ENCODE measurements at regions not wholly inside any gene's neighbourhood (a gene's known extent, or its start where the extent isn't known, plus 50 kb on each side); places are given as distances from the start of the nearest gene placed in this dataset.
A peak's percentile ranks its signal among the peaks of the same experiment; 100 is the strongest.
"Not testable (repeated sequence)": the region's sequence is repeated elsewhere in the genome, so short reads cannot be mapped to it uniquely, and the experiment has no call there.

DNA sequence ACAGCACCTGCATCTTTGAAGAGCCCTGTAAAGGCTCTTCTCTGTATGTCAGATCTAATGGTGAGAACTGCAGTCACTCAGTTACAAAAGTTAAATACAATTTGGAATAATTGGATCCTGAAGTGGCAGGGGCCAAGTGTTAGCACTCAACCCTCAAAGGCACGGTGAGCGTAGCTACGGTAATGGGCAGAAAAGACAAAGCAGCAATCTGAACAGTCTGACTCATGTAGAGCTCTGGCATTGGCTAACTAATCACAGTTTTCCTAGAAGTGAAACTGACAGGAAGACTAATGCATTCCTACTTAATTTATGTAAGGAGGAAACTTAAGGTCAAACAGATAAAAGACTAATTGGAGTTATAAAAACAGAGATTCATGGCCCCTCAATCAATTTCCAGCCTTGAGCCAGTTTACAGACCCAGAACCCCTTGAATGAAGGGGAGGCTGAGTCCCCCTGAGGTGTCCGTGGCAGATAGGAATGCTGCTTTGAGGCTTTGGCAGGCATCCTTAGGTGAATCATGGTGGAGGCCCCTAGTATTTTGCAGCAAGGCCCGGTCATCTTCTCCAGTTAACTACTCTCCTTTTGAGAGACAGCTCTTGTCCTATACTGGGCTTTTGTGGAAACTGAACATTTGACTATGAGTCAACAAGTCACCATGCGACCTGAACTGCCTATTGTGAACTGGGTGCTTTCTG is 450.7 kb downstream of the ZNF33B start:
- not testable (repeated sequence) for DNase-seq

DNA sequence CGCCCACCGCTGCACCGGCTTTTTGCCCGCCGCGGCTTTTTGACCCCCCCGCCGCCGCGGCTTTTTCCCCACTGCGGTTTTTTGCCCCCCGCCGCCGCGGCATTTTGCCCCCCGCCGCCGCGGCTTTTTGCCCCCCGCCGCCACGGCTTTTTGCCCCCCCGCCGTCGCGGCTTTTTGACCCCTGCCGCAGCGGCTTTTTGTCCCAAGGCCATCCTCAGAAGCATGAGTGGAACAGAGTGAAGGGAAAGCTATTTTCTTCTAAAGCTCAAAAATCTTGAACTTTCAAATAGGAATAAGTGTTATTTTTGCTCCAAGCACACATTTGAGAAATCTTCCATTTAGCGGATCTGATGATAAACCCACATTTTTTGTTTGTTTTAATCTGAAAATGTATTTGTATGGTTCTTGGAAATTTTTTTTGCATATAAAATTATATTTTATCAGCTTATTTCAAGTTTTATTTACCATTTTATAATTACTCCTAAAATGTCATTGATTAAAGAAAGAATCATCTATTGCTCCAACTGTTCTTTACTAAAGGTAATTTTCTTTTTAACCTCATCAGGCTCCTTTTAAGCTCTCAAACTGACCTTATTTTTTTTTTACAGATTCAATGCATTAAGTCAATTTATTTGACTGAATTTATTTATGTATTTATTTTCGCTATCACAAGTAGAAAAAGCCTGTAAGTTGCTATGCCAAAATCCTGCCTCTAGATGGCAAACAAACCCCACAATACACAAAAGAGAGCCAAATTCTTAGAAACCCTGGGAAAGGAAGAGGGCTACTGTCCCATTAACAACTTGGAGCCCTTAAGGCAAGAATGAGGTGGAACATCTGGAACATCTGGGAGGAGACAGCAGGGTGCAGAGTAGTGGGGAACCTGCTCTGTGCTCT is 460.3 kb downstream of the ZNF33B start:
- DNase-seq, result peak; percentile 26

DNA sequence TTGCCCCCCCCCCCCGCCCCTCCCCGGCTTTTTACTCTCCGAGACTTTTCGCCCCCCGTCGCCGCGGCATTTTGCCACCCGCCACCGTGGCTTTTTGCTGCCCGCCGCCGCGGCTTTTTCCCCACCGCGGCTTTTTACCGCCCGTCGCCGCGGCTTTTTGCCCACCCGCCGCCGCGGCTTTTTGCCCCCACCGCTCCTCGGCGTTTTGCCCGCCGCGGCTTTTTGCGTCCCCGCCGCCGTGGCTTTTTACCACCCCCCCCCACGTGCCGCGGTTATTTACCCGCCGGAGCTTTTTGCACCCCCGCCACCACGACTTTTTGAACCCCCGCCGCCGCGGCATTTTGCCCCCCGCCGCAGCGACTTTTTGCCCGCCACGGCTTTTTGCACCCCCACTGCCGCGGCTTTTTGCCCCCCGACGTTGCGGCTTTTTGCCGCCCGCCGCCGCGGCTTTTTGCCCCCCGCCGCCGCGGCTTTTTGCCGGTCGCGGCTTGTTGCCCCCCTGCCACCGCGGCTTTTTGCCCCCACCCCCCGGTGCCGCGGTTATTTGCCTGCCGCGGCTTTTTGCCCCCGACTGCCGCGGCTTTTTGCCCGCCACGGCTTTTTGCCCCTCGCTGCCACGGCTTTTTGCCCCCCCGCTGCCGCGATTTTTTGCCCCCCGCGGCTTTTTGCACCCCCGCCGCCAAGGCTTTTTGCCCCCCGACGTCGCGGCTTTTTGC is 461.1 kb downstream of the ZNF33B start:
- DNase-seq, result no peak

DNA sequence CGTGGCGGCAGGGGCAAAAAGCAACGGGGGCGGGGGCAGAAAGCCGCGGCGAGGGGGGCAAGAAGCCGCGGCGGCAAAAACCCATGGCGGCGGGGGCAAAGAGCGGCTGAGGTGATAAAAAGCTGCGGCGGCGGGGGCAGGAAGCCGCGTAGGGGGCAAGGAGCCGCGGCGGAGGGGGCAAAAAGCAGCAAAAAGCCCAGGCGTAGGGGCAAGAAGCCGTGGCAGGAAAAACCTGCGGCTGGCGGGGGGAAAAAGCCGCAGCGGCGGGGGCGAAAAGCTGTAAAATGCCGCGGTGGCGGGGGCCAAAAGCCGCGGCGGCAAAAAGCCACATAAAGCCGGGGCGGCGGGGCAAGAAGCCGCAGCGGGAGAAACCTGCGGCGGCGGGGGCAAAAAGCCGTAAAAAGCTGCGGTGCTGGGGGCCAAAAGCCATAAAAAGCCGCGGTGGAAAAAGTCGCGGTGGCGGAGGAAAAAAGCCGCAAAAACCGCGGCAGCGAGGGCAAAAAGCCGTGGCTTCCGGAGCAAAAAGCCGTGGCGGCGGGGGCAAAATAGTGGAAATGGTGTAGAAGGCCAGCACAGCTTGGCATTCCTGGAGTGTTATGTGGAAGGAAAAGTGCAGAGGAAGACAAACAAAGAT is 487.8 kb downstream of the ZNF33B start:
- no peak for DNase-seq

DNA sequence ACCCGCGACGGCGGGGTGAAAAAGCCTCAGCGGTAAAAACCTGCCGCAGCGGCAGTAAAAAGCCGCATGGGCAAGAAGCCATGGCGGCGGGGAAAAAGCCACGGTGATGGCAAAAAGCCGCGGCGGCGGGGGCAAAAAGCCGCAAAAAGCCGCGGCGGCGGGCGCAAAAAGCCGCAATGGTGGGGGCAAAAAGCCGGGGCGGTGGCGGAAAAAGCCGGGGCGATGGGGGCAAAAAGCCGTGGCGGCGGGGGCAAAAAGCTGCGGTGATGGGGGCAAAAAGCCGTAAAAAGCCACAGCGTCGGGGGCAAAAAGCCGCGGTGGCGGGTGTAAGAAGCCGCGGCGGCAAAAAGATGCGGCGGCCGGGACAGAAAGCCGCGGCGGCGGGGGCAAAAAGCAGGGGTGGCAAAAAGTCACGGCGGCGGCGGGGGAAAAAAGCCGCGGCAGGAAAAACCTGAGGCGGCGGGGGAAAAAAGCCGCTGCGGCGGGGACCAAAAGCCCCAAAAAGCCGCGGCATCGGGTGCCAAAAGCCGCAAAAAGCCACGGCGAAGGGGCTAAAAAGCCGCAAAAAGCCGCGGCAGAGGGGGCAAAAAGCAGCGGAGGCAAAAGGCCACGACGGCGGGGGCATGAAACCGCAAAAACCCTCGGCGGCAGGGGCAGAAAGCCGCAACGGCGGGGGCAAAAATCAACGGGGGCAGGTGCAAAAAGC is 488.5 kb downstream of the ZNF33B start:
- no peak for DNase-seq

DNA sequence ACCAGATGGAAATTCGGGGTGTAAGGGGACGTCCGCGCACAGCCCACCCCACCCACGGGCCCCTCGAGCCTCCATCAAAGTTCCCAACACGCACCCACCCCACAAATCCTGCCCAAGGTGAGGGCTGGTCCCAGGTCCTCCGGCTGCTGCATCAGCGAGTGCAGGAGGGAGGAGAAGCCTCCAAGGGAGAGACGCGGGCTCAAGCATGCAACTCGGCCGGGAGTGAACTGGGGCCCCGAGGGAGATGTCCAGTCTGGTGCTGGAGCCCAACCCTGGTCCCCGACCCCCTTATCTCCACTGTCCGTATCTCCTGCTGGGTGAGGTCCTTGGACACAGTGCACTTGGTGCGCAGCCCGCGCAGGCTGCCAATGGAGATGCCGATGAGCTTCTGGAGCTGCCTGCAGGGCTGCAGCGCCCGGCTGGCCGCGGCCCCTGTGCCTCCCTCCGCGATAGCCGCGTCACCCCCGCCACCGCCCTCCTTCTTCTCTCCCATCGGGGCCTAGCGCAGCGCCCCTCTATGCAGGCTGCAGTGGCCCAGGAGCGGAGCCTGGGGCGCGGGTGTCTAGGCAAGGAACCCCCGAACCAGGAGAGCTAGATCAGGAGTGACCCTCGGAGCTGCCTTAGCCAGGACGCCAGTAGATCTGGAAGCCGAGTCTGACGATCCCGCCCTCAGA is 489.2 kb downstream of the ZNF33B start:
- DNase-seq, result peak; percentile 0

DNA sequence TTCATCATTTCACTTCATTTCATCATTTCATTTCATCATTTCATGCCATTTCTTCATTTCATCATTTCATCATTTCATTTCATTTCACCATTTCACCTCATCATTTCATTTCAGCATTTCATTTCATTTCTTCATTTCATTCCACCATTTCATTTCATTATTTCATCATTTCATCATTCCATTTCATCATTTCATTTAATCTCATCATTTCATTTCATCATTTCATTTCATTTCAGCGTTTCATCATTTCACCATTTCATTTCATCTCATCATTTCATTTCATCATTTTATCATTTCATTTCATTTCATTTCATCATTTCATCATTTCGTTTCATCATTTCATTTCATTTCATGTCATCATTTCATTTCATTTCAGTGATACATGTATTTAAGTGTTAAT is 492.2 kb downstream of the ZNF33B start:
- DNase-seq, result not testable (repeated sequence)

DNA sequence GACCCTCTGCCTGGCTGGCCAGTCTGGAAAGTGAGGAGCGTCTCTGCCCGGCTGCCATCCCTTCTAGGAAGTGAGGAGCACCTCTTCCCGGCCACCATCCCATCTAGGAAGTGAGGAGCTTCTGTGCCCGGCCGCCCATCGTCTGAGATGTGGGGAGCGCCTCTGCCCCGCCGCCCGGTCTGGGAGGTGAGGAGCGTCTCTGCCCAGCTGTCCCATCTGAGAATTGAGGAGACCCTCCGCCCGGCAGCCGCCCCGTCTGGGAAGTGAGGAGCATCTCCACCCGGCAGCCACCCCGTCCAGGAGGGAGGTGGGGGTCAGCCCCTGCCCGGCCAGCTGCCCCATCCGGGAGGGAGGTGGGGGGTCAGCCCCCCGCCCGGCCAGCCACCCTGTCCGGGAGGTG is 500.3 kb downstream of the ZNF33B start:
- not testable (repeated sequence) for DNase-seq

DNA sequence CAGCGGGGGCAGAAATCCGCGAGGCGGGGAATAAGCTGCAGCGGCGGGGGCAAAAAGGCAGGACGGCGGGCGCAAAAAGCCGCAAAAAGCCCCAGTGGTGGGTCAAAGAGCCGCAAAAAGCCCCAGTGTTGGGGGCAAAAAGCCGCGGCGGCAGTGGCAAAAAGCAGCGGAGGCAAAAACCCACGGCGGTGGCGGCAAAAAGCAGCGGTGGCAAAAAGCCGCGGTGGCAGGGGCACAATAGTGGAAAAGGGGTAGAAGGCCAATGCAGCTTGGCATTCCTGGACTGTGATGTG is 525.3 kb downstream of the ZNF33B start:
- no peak for DNase-seq

DNA sequence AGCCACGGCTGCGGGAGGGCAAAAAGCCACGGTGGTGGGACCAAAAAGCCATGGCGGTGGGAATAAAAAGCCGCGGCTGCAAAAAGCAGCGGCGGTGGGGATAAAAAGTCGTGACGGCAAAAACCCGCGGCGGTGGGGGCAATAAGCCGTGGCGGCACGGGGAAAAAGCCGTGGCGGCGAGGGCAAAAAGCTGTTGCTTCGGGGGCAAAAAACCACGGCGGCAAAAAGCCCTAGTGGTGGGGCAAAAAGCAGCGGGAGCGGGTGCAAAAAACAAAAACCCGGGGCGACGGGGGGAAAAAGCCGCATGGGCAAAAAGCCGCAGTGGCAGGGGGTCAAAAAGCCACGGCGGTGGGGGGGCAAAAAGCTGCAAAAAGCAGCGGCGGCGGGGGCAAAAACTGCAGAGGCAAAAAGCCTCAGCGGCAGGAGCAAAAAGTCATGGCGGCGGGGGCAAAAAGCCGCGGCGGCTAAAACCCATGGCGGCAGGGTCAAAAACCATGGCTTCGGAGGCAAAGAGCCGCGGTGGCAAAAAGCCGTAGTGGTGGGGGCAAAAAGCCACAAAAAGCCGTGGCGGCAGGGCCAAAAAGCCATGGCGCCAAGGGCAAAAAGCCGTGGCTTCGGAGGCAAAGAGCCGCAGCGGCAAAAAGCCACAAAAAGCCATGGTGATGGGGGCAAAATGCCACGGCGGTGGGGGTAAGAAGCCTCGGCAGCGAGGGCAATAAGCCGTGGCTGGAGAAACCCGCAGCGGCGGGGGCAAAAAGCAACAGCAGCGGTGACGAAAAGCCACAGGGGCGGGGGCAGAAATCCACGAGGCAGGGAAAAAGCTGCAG is 525.8 kb downstream of the ZNF33B start:
- no peak for DNase-seq

DNA sequence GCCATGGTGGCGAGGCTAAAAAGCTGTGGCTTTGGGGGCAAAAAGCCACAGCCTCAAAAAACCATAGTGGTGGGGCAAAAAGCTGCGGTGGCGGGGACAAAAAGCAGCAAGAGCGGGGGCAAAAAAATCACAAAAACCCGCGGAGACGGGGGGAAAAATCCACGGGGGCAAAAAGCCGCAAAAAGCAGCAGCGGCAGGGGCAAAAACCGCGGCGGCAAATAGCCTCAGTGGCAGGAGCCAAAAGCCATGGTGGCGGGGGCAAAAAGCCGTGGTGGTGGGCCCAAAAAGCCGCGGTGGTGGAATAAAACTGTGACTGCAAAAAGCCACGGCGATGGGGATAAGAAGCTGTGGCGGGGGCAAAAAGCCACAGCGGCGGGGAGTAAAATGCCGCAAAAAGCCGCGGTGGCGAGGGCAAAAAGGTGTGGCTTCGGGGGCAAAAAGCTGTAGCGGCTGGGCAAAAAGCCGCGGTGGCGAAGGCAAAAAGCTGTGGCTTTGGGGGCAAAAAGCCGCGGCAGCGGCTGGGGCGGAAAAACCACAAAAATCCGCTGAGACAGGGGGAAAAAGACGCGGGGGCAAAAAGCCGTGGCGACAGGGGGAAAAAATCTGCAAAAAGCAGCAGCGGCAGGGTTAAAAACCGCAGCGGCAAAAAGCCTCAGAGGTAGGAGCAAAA is 526.6 kb downstream of the ZNF33B start:
- DNase-seq, result no peak

DNA sequence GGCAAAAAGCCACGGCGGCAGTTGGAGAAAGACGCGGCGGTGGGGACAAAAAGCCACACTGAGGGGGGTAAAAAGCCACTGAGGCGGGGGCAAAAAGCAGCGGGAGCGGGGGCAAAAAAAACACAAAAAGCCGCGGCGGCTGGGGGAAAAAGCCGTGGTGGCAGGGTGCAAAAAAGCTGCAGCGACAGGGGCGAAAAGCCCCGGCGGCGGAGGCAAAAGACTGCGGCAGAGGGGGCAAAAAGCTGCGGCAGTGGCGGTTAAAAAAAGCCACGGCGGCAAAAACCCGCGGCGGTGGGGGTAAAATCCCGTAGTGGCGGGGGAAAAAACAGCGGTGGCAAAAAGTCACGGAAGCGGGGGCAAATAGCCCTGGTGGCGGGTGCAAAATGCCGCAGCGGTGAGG is 527.3 kb downstream of the ZNF33B start:
- DNase-seq, result no peak
